PC-3 (cell line): ENCODE measurements at regions not wholly inside any gene's neighbourhood (a gene's known extent, or its start where the extent isn't known, plus 50 kb on each side); places are given as distances from the start of the nearest gene placed in this dataset.

Experiments
- ATAC-seq: fragments of 200-7000 bp; cut with Tn5 transposase; 2 replicates; pipeline ENCODE4 v1.9.1; 2020; ENCODE audit warnings: mild to moderate bottlenecking, moderate library complexity
- BruUV-seq: library from RNA; stranded (reverse); fragments of 400-500 nt; replicated peaks from 2 replicates; lab custom pipeline; 2021; lab: Mats Ljungman, UMichigan
- CTCF ChIA-PET: fragments of 300-600 bp; sonication (Branson Sonifier 250); formaldehyde crosslinking; loops from one replicate; lab custom pipeline; 2022; ENCODE audit warnings: antibody characterized with exemption; lab: Charles Lee
- POLR2A ChIA-PET: fragments of 300-600 bp; sonication (Branson Sonifier 250); formaldehyde crosslinking; loops from one replicate; lab custom pipeline; 2022; ENCODE audit warnings: antibody characterized with exemption; ENCODE audit not compliant: unreplicated experiment; lab: Charles Lee
- DNase-seq: peaks from one replicate; pipeline ENCODE4 v3.0.0-alpha.2; 2015
- H2AFZ ChIP-seq: fragments of 300-600 bp; sonication (generic); 2 replicates; pipeline ENCODE4 v1.6.0; 2016; ENCODE audit warnings: antibody characterized with exemption, low read length
- H3F3A ChIP-seq: fragments of 300-600 bp; sonication (generic); one replicate; pipeline ENCODE4 v1.6.0; 2017; ENCODE audit warnings: antibody characterized with exemption, low read length, control low read depth, mild to moderate bottlenecking; ENCODE audit not compliant: unreplicated experiment
- H3K27ac ChIP-seq: fragments of 300-600 bp; sonication (generic); 2 replicates; pipeline ENCODE4 v1.5.1; 2016; ENCODE audit warnings: mild to moderate bottlenecking, low read length
- H3K27me3 ChIP-seq: fragments of 300-600 bp; sonication (generic); 2 replicates; pipeline ENCODE4 v1.6.1; 2016; ENCODE audit warnings: low read length, mixed read lengths
- H3K36me3 ChIP-seq: fragments of 300-600 bp; sonication (generic); 2 replicates; pipeline ENCODE4 v1.6.1; 2016; ENCODE audit warnings: low read depth, mixed run types, low read length, mixed read lengths
- H3K4me1 ChIP-seq: fragments of 300-600 bp; sonication (generic); 2 replicates; pipeline ENCODE4 v1.5.1; 2016; ENCODE audit warnings: low read length; ENCODE audit not compliant: insufficient read depth
- H3K4me2 ChIP-seq: fragments of 300-600 bp; sonication (generic); 2 replicates; pipeline ENCODE4 v1.6.0; 2016; ENCODE audit warnings: low read length
- H3K4me3 ChIP-seq: fragments of 300-600 bp; sonication (generic); 2 replicates; pipeline ENCODE4 v1.5.1; 2016; ENCODE audit warnings: mild to moderate bottlenecking, low read length, mixed read lengths
- H3K79me2 ChIP-seq: fragments of 300-600 bp; sonication (generic); 2 replicates; pipeline ENCODE4 v1.6.1; 2017; ENCODE audit warnings: low read length, mixed read lengths
- H3K9ac ChIP-seq: fragments of 300-600 bp; sonication (generic); 2 replicates; pipeline ENCODE4 v1.6.0; 2016; ENCODE audit warnings: mild to moderate bottlenecking, low read length
- H3K9me2 ChIP-seq: fragments of 300-600 bp; sonication (generic); replicated peaks from 2 replicates; pipeline ENCODE4 v1.6.1; 2016; ENCODE audit warnings: mixed run types, low read length, mixed read lengths
- H3K9me3 ChIP-seq: fragments of 300-600 bp; sonication (generic); 2 replicates; pipeline ENCODE4 v1.6.1; 2016; ENCODE audit warnings: low read length, mixed read lengths
- H4K20me1 ChIP-seq: fragments of 300-600 bp; sonication (generic); 2 replicates; pipeline ENCODE4 v1.6.1; 2016; ENCODE audit warnings: low read length, mixed read lengths
- CTCF ChIP-seq: fragments of 300-600 bp; sonication (generic); conservative IDR thresholded peaks from 2 replicates; pipeline ENCODE4 v1.5.1; 2017; ENCODE audit warnings: antibody characterized with exemption, low read depth, mild to moderate bottlenecking, low read length
- EZH2 ChIP-seq: fragments of 300-600 bp; sonication (generic); IDR thresholded peaks from one replicate; pipeline ENCODE4 v1.6.1; 2017; ENCODE audit warnings: antibody characterized with exemption, mild to moderate bottlenecking, low read length; ENCODE audit not compliant: unreplicated experiment
- EZH2phosphoT487 ChIP-seq: fragments of 300-600 bp; sonication (generic); IDR thresholded peaks from 2 replicates; pipeline ENCODE4 v1.6.1; 2018; ENCODE audit warnings: mild to moderate bottlenecking, antibody characterized with exemption, low read length, borderline replicate concordance
- intact Hi-C: fragments of 100-400 bp; cut with micrococcal nuclease; formaldehyde crosslinking; loops from 2 replicates; pipeline ENCODE4 v1.9.0; 2023

GRCh38 chr22:46036558-46037408 is 59.8 kb upstream of the WNT7B start:
- H4K20me1 ChIP-seq, result no peaks in the 10 kb centered on the region
- peak overlapping the region; percentile 61 for H2AFZ ChIP-seq
- peak overlapping the region; percentile 85 for H3K27ac ChIP-seq
- H3K36me3 ChIP-seq, result no peaks in the 10 kb centered on the region
- H3K4me2 ChIP-seq, result peak overlapping the region; percentile 100
- TF ChIP-seq EZH2phosphoT487 (no peak), EZH2 (no peak), CTCF (peak; percentile 60)
- no peaks in the 10 kb centered on the region for H3K27me3 ChIP-seq
- ATAC-seq (peak; percentile 41), DNase-seq (peak; percentile 57)
- no peaks in the 10 kb centered on the region for H3K9me2 ChIP-seq
- H3K4me1 ChIP-seq, result peaks cover 31% of the 10 kb centered on the region
- H3K79me2 ChIP-seq, result peaks cover 34% of the 10 kb centered on the region
- TSS peak; percentile 71 for BruUV-seq
- H3K9me3 ChIP-seq, result no peaks in the 10 kb centered on the region
- intact Hi-C loops, result loop anchor here (1.0 kb wide), 2 partner anchors 23 to 30 kb away; no protein-coding TSS in a partner anchor
- peak overlapping the region; percentile 93 for H3K9ac ChIP-seq
- CTCF ChIA-PET, result interaction anchor here (0.6 to 3.0 kb wide), 4 partner anchors 9 to 30 kb away, joined by 3 to 77 read pairs (median 8); no protein-coding TSS in a partner anchor
- POLR2A ChIA-PET, result no interaction called here
- peak overlapping the region; percentile 81 for H3K4me3 ChIP-seq
- no peaks in the 10 kb centered on the region for H3F3A ChIP-seq

GRCh38 chr22:46038174-46038487 is 61.2 kb upstream of the WNT7B start:
- ATAC-seq (no peak), DNase-seq (no peak)
- H4K20me1 ChIP-seq, result no peaks in the 10 kb centered on the region
- no peak overlapping the region for H3K4me2 ChIP-seq
- peaks cover 42% of the 10 kb centered on the region for H3K4me1 ChIP-seq
- BruUV-seq, result no TSS peak
- no peak overlapping the region for H3K9ac ChIP-seq
- H3K27me3 ChIP-seq, result no peaks in the 10 kb centered on the region
- peaks cover 47% of the 10 kb centered on the region for H3K79me2 ChIP-seq
- ChIA-PET POLR2A (no interaction called here), CTCF (interaction anchor here (1.1 to 3.0 kb wide), 2 partner anchors 15 to 32 kb away, joined by 3 to 77 read pairs; no protein-coding TSS in a partner anchor)
- no peak overlapping the region for H3K27ac ChIP-seq
- no peak for TF ChIP-seq EZH2
- no peak for TF ChIP-seq EZH2phosphoT487
- TF ChIP-seq CTCF, result no peak
- no peaks in the 10 kb centered on the region for H3F3A ChIP-seq
- no peaks in the 10 kb centered on the region for H3K36me3 ChIP-seq
- no peaks in the 10 kb centered on the region for H3K9me2 ChIP-seq
- no peak overlapping the region for H3K4me3 ChIP-seq
- H2AFZ ChIP-seq, result no peak overlapping the region
- no peaks in the 10 kb centered on the region for H3K9me3 ChIP-seq
- intact Hi-C loops, result no loop called here
